ENCODE measurements at regions not wholly inside any gene's neighbourhood (a gene's known extent, or its start where the extent isn't known, plus 50 kb on each side); places are given as distances from the start of the nearest gene placed in this dataset.

DNA sequence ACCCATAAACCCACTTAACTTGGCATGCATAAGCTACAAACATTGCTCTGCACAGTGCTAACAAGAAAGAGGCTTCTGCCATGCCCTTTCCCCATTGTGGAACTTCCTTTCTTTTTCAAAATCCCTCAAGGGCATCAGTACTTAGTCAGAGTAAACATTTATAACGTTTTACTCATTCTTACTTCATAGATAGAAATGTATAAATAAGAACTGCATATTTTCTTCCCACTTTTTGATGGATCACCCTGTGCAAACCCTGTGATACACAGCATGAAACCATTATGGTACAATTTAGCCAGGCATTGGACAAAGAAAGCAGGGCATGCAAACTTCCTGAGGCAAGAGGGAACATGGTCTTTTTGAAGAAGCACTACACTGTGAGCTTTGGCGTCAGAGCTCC is 113.8 kb upstream of the FOXG1 start:
- peak in 1 of 2 experiments; percentile 7 for DNase-seq

DNA sequence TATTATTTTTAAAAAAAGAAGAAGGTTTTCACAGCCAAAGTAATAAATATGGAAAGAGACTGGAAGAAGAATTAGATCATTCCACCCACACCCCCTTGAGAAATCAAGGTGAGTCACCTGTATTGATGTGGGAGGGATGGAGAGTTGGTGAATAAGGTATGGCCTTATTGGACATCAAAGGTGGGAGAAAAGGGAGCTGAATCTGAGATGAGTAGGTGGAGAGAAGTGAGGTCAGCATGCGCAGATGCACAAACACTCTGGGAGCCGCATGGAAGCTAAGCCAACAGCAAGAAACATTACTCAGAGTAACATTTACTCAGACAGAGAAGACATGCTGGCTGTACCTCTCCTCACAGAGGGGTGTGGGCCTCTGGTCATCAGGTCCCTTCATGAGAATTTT is 113.1 kb upstream of the FOXG1 start:
- DNase-seq: no peak

DNA sequence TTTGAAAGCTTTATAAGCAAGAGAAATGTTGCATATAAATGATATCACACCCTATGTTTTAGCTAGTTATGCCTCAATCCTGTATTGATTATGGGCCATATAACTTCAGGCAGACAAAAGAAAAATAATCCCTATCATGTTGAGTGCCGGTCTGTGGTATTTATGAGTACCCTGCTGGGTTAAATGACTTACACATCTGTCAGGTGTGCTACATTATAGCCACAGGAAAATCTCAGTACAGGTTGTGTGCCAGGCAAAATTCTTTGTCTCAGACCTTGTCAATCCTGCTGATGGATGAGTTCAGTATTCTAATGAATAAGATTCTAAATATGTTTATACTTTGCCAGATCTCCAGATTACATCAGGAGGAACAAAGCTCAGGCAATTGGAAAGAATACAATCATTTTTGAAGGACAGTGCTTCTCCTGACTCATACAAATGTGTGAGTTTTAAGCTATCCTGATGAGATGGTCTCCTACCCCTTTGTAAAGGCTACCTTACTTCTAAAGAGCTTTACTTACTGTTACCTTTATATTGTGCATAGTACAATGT is 109.8 kb upstream of the FOXG1 start:
- no peak for DNase-seq

DNA sequence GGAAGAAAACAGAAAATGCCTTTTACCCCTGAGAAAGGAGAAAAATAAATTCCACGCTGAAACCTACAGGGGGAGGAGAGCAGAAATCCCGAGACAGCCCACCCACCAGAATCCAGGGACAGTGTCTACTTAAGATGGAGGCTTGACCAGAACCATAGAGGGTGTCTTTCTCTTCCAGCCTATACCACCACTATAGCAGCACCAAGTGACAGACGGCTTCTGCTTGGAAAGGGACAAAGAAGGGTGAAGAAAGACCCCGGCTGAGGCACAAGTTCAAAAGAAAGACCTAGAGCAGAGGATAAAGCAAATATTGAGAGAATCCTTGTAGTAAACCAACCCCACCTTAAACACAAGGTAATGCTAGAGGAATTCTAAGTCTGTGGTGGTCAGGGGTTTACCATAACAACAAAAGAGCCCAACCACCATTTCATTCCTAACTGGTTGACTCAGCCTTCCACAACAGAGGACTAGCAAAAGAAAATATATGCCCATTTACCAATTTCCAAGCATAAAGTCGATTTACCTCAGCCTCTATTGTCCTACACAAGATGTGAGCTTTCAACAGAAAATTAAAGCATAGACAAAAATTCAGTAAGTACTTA is 105.3 kb upstream of the FOXG1 start:
- DNase-seq: no peak

DNA sequence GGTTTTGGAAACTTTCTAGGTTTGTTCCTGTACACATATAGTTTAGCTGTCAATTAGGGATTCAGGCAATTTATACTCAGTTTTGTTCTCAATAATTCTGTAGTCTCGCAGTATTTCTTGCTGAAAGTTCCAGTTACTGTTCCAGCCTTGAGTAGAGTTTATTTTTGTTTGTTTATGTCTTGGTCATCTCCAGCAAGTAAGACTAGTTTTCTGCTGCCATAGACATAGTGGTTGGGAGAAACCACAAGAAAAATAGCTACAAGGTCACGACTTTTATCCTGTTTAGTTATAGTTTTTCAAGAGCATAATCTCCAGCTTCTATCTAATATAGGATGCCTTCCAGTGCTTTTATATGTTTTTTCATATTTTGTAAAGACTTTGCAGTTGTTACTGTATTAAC is 99.6 kb upstream of the FOXG1 start:
- DNase-seq: no peak

DNA sequence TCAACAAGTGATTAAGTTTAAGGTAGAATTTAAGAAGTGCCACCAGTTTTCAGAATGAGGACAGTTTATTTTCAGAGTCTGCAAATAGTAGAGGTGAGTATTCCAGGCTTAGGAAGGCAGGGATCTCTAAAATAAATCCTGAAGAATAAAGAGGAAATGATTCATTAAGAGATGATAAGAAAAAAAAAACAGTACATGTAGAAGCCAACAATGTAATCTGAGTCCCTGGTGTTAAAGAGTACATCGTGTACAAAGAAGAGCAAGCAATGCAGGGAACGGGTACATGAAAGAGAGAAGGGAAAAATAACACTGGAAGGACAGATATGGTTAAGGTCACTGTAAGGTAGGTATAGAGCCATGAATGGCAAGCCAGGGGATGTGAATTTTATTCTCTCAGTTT is 95.2 kb upstream of the FOXG1 start:
- DNase-seq: no peak

DNA sequence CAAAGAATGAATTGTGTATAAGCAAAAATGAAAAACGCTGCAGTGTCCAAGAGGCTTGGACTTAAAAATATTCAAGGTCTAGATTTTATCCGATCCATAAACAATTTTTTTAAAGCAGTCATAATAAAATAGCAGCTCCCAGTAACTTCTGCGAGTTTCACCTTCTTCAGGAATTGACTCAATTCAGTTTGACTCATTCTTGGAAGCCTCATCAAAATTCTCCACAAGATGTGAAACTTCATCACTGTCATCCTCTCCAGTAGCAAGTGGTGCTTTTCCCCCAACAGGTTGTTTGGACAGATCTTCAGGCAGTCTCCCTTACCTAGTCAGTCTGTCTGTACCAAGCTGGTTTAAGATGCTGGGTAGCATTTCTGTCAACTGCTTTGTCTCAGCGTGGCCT is 93.5 kb upstream of the FOXG1 start:
- DNase-seq: no peak

DNA sequence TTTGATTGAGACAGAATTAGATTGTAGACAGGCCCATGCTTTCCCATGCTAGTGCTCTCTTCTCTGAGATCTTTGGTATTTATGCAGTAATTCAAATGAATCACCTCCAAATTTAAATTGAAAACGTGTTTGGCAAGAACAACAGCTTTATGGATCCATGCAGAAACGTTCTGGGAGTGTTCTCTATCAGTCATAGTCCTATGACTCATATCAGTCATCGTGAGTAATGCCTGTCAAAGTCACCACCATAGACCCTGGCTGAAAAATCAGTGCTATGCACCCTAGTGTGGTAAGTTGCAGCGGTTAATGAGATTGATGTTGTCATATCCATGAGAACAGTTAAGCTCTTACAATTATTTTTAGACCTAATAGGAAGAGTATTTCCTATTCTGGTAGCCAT is 90.1 kb upstream of the FOXG1 start:
- no peak for DNase-seq

DNA sequence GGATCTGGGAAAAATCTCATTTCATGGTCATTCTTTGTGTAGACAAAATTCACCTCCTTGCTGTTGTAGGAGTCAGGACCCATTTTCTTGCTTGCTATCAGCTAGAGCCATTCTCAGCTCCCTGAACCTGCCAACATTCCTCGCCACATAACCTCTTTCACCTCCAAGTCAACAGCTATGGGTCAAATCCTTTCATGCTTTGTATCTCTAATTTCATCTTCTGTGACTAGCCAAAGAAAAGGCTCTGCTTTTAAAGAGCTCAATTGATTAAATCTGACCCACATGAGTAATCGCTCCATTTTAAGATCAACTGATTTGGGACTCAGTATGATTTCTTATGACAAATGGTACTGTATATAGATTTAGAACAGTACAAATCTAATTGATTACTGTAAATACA is 89.2 kb upstream of the FOXG1 start:
- DNase-seq: no peak

DNA sequence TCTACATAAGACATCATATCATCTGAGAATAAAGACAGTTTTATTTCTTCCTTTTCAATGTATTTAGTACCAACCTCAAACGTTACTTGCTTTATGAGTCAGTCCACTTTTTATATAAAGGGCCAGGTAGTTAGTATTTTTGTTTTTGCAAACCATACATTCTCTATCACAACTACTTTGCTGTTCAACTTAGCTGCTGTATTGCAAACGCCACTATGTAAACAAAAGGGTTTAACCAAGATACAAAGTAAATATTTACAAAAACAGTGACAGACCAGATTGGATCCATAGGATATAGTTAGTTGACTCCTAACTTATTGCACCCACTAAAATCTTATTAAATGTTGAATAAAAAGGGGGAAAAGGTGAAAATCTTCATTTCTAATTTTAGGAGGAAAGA is 87.7 kb upstream of the FOXG1 start:
- no peak for DNase-seq

DNA sequence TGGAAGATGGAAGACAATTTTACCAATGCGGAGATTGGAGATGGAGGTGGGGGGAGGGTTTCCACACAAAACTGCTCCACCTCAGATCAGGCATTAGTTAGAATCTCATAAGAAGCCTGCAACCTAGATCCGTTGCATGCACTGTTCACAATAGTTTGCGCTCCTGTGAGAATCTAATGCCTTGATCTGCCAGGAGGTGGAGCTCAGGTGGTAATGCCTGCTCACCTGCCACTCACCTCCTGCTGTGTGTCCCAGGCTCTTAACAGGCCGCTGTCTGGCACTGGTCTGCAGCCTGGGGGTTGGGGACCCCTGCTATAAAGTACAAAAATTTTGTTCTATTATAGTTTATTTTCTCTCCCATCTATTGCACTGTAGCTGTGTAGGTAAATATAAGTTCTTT is 84.9 kb upstream of the FOXG1 start:
- no peak for DNase-seq

DNA sequence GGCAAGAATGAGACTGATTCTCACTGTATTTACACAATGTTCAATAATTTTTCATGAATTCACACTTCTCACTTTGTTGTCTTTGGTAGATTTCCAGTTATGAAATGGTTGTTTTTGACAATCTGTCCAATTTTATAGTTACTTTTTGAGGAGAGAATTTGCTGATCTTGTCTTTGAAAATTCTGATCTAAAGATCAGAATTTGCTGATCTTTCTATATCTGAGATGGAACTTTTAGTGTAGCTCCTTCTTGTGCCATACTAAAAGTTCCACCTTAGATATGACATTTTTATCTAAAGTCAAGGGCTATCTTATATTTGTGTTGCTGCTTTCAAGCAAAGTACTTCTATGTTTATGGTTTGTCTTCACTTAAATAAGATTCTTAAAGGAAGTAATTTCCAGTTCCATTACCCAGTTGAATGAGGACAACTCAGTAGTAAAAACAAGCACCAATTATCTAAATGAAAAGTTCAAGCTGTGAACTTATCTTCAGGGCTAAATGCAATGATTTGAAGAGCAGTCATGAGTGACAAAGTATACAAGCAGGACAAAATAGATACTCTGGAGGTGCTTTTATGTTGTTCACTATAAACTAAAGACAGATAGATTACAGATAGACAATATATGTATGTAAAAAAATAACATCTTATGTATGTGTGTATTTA is 76.4 kb upstream of the FOXG1 start:
- no peak for DNase-seq

DNA sequence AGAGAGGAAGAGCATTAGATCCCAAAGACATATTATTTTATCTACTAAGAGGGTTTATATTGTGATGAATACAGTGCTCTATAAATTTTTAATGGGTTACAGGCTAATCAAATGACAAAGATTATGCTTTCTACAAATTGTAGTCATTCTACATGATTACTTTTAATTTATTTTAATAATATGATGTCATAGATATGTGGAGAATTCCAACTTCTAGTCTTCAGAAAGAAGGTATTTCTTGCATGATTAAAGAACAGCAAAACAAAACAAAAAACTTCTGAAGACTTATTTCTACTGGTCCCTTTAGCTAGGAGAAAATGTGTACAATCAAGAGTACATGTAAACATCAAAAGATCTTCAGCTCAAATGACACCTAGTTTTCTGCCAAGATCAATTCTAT is 71.5 kb upstream of the FOXG1 start:
- no peak for DNase-seq

DNA sequence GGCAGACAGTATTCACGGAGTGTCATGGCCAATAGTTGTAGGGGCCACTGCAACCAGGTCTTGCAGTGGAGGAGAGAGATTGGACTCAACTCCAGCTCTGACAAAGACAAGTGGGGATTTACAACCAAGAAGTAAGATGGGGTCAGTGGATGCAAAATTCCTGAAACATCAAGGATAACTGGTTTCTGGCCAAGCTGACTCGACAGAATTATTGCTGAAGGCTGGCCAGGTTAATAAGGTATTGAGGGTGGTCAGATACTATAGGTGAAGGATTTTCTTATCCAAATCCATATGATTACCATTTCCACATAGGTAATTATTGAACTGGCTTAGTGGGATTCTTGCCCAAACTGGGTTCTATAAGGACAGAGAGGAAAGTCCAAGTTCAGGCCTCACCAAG is 64.9 kb upstream of the FOXG1 start:
- no peak for DNase-seq

DNA sequence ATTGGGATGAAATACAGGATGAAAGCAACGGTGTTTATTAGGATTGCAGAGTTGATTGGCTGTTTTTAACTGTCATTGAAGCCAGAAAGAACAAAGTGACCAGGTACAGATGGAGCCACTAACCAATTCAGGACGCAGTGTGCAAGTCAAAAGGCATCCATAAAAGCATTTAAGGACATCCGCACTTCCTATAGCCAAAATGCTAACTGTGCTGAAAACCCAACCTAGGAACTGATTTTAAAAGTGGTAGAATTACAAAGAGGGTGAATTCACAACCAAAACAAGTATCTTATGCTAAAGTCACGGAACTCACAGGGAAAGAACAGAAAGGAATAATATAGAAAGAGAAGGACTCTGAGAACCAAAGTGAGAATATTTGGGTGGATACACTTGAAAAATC is 63.1 kb upstream of the FOXG1 start:
- no peak for DNase-seq

DNA sequence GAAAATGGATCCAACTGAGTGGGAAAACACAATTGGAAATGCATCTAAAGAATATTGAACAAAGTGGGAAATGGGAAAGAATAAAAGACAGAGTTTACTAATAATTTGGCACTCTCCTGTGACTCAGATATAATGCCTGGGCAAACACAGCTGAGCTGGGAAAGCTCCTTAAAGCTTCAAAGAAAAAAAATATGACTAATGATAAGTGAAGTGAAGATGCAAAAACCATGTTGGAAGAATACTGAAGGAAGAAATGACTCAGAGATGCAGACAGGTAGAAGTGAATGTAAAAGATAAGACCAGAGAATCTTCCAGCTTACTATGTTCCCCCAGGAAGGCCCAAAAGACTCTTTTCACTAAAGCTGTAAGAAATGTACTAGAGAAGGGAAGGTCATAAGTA is 62.4 kb upstream of the FOXG1 start:
- no peak for DNase-seq

DNA sequence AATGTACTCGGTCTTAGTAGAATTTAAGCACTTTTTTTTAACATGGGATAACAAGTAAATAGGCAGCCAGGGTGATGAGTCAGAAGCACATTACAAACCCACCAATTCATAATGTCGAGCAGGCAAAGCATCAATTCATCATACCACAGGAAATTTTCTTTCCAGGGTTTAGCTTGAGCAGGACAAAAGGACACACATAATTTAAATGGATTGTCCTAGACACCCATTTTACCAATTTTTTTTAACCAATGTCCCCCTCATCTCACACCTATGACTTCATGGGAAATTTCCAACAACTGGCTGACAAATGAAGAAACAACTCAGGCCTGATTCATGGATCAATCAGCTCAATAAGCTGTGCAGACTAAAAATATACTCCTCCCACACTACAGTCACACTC is 58.8 kb upstream of the FOXG1 start:
- no peak for DNase-seq

DNA sequence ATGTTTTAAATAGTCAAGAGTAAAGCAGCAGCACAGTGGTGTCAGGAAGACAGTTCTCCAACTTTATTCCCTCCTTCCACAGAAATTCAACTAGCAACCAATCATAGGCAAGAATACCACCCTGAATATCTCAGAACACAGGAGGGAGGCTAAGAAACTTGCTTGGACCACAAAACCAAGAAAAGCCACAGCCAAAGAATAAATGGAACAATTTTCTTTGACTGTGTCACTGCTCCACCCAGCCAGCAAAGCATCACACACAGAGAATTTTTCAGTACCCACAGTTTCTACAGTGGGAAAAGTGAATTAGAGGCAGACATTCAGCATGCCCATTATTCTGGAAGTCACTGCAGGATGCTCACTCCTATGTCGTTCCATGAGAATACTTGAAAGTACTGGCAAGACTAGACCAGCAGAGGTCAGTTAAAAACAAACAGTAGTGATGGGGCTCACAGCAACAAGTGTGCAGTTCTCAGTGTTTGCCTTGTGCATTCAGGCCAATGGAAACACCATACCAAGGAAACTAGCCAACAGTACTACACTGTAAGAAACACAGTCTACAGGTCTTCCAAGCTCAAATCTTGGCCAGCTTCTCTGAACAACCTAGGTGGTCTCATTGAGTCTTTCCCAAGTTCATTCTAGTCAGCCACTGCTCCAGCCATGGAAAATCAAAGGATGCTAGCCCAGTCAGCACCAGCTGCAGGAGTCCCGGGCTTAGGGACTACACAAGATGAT is 56.8 kb upstream of the FOXG1 start:
- no peak for DNase-seq

Data from SHP77 (cell line).